HG02981 (cell line): ENCODE measurements at regions not wholly inside any gene's neighbourhood (a gene's known extent, or its start where the extent isn't known, plus 50 kb on each side); places are given as distances from the start of the nearest gene placed in this dataset.
A peak's percentile ranks its signal among the peaks of the same experiment; 100 is the strongest.

ENCODE experiments used
- ATAC-seq: cut with Tn5 transposase; IDR thresholded peaks from one replicate; pipeline ENCODE4 v1.9.1; 2021; ENCODE audit warnings: mild to moderate bottlenecking, moderate library complexity; ENCODE audit not compliant: unreplicated experiment

- no peak for ATAC-seq
These were observed 275.4 kb upstream of the CPEB2 start for GRCh38 chr4:14726877-14727361.

GRCh38 chr4:14729282-14730000, 272.8 kb upstream of the CPEB2 start:
- no peak for ATAC-seq

DNA sequence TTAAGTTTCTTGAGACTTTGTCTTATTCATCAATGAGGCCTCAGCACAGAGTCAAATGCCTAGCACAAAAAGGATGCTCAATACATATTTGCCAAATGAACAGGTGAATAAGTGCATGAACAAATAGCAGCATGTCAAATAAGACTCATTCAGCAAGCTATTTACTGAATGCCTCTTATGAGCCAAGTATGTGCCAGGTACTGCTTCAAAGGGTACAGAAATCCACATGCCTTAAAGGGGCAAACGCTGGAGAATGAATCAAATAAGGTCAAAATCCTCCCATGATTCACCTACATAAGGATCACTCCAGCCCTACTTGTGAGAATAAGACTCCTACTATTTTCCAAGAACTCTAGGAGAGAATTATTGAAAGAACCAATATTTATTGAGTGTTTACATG, 260.2 kb upstream of the CPEB2 start:
- no peak for ATAC-seq

DNA sequence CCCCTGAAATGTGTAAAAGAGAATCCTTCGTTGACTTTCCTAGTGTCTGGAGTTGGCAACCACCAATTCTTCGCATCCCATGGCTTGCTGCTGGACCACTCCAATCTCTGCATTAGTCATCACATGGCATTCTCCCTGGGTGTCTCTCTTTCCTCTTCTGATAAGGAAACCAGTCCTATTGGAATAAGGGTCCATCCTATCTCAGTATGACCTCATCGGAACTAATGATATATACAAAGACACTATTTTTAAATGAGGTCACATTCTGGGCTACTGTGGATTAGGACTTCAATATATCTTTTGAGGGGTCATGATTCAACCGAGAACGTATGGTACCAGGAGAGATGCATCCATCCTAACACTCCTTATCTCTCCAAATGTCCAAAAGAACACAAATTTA, 259.1 kb upstream of the CPEB2 start:
- ATAC-seq = no peak

- no peak for ATAC-seq
These were observed 258.7 kb upstream of the CPEB2 start for GRCh38 chr4:14743601-14744000.

DNA sequence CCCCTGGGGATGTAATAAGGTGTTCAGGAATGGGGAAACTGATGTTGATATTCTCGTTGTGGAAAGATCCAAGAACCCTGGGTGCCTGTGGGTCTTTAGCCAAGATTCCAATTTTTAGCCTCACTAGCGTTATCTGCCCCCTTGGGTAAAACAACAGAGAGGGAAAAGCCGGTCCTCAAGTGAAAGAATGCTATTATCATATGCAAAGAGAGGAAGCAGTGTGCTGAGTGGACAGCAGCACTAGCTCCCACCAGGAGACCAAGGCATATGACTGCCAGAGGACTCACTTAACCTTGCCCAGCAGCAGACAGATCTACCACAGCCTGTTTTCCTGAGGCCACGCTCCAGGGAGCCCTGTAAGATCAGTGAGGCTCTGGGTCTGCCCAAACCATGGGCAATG, 257.9 kb upstream of the CPEB2 start:
- no peak for ATAC-seq

- ATAC-seq = peak; percentile 53
These were observed 252.4 kb upstream of the CPEB2 start for GRCh38 chr4:14749910-14750309.

DNA sequence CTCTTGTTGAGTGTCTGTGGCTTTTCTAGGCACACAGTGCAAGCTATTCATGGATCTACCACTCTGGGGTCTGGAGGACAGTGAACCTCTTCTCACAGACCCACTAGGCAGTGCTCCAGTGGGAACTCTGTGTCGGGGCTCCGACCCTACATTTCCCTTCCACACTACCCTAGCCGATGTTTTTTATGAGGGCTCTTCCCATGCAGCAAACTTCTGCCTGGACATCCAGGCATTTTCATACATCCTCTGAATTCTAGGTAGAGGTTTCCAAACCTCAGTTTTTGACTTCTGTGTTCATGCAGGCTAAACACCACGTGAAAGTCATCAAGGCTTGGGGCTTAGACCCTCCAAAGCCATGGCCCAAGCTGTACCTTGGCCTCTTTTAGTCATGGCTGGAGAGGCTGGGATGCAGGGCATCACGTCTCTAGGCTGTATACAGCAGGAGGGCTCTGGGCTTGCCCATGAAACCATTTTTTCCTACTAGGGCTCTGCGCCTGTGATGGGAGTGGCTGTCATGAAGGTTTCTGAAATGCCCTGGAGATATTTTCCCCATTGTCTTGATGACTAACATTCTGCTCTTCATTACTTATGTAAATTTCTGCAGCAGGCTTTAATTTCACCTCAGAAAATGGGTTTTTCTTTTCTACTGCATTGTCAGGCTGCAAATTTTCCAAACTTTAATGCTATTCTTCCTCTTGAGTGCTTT, 249.8 kb upstream of the CPEB2 start:
- ATAC-seq = no peak

GRCh38 chr4:14767142-14767541, 235.1 kb upstream of the CPEB2 start:
- no peak for ATAC-seq

GRCh38 chr4:14768449-14768848, 233.8 kb upstream of the CPEB2 start:
- no peak for ATAC-seq

DNA sequence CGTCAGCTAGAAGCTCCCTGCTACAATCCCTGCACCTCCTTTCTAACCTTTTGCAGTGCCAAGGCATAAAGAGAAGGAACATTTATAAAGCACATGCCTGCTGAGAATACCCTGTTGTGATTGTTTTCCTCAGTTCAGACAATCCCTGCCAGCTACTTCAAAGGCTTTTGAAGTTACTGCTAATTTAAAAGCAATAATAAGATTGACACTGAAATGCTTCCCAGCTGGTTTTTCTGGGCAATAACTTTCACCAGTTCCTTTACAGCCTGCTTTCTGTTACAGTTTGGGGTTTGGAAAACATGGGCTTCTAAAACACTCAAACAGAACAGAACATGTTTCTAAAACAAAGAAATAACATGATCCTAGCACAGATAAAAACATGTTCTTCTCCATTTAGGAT, 232.3 kb upstream of the CPEB2 start:
- ATAC-seq = no peak

GRCh38 chr4:14771094-14771493, 231.2 kb upstream of the CPEB2 start:
- no peak for ATAC-seq

- no peak for ATAC-seq
These were observed 230.6 kb upstream of the CPEB2 start for GRCh38 chr4:14771504-14772175.

GRCh38 chr4:14772388-14772787, 229.9 kb upstream of the CPEB2 start:
- ATAC-seq = no peak

DNA sequence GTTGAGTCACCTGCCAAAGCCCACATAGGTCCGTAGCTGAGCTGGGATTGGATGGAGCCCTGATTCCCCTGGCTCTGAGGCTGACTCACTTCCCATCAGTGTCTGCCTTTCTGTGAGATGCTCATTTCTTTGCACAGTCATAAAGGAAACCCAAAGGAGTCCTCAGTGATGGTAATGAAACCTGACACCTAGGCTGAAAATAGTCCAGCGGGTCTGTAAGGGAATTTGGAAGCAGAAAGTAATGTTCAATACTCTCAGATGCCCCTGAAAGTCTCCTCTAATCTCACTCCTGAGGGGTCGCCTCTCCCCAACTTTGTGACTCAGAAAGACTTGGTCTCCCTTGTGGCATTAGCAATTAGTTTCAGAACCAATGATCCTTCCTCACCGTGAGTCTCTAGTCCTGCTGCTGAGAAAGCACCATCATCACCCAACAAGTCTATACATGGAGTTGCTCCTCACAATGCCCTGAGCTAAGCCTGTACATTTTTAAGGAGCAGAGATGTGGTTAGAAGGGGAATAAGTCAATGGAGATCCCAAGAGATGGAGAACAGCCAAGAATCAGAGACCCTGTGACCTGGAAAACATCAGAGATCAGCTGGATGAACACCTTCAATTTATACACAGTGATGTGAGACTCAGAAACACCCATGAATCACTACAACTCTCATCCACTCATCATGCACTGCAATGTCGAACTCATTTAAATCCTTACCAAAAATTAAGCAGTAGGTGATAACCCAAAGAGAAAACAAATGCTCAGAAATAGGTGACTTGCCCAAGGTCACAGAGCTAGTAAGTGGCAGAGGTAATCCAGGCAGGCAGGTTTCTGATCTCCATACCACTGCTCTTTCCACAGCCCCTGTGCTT, 219.0 kb upstream of the CPEB2 start:
- peak; percentile 89 for ATAC-seq

GRCh38 chr4:14787221-14787620, 215.1 kb upstream of the CPEB2 start:
- no peak for ATAC-seq

DNA sequence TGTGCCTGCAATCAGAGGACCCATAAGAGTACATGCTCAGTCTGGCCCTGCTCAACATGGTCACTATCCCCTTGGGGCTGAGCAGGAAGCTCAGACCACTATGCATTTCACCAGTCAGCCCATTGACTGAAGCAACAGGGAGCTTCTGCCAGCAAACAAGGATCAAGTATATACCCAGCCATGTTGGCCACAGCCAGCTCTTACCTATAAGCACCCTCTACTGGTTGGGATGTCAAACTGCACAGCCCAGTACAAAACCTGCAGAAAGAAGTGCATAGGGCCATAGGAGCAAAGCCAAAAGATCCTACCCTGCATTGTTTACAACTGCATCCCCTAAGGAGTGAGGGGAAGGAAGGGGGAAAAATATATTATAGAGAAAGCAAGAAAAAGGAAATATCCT, 214.4 kb upstream of the CPEB2 start:
- ATAC-seq = peak; percentile 44

- no peak for ATAC-seq
These were observed 211.8 kb upstream of the CPEB2 start for GRCh38 chr4:14790494-14790893.

DNA sequence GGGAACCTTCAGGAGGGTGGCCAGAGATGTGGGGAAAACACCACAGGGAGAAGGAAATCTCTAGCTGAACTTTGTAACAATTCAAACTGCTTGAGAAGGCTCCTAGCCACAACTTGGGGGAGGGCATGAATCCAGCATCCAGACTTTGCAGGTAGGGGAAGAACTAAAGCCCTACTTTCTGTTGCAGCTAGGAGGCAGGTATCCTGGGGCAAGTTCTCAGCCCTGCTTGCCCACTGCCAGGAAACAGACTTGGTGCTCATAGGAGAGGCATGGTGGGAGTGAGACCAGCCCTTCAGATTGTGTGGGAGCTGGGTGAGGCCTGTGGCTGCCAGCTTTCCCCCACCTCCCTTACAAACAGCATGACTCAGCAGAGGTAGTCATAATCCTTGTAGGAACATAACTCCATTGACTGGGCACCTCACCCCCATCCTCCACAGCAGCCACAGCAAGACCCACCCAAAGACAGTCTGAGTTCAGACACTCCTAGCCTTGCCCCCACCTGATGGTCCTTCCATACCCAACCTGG, 209.5 kb upstream of the CPEB2 start:
- no peak for ATAC-seq

- no peak for ATAC-seq
These were observed 201.3 kb upstream of the CPEB2 start for GRCh38 chr4:14800977-14801376.

- no peak for ATAC-seq
These were observed 199.7 kb upstream of the CPEB2 start for GRCh38 chr4:14802596-14802995.
